SU-DHL-6 (cell line): ENCODE measurements at regions not wholly inside any gene's neighbourhood (a gene's known extent, or its start where the extent isn't known, plus 50 kb on each side); places are given as distances from the start of the nearest gene placed in this dataset.

Experiments used
- EZH2phosphoT487 ChIP-seq: fragments of 200-600 bp; sonication (generic), shearing (Covaris generic); conservative IDR thresholded peaks from 2 replicates; pipeline ENCODE4 v1.6.1; 2018; ENCODE audit warnings: mild to moderate bottlenecking, antibody characterized with exemption, low read length, moderate library complexity, mixed read lengths
- TF ChIP-seq, protein P1 (sequence below): fragments of 200-600 bp; sonication (generic); IDR thresholded peaks from one replicate; pipeline ENCODE4 v1.5.1; 2017; ENCODE audit warnings: antibody characterized with exemption, mild to moderate bottlenecking, low read length, moderate library complexity; ENCODE audit not compliant: insufficient read depth, poor library complexity, severe bottlenecking

GRCh38 chr16:63038397-63039106, 1002.3 kb upstream of the CDH8 start:
- TF ChIP-seq, protein P1, sequence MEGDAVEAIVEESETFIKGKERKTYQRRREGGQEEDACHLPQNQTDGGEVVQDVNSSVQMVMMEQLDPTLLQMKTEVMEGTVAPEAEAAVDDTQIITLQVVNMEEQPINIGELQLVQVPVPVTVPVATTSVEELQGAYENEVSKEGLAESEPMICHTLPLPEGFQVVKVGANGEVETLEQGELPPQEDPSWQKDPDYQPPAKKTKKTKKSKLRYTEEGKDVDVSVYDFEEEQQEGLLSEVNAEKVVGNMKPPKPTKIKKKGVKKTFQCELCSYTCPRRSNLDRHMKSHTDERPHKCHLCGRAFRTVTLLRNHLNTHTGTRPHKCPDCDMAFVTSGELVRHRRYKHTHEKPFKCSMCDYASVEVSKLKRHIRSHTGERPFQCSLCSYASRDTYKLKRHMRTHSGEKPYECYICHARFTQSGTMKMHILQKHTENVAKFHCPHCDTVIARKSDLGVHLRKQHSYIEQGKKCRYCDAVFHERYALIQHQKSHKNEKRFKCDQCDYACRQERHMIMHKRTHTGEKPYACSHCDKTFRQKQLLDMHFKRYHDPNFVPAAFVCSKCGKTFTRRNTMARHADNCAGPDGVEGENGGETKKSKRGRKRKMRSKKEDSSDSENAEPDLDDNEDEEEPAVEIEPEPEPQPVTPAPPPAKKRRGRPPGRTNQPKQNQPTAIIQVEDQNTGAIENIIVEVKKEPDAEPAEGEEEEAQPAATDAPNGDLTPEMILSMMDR, result no peak
- TF ChIP-seq EZH2phosphoT487, result no peak
